Activated gamma-delta T cell treated with anti-CD3 and anti-CD28 coated beads, Interleukin-2, amount 50 U/mL, for 16 hours (primary cell): ENCODE measurements at regions not wholly inside any gene's neighbourhood (a gene's known extent, or its start where the extent isn't known, plus 50 kb on each side); places are given as distances from the start of the nearest gene placed in this dataset.
"Not testable (repeated sequence)": the region's sequence is repeated elsewhere in the genome, so short reads cannot be mapped to it uniquely, and the experiment has no call there.

Experiments used
- DNase-seq: peaks from one replicate; pipeline ENCODE4 v3.0.0-alpha.2; 2020; ENCODE audit warnings: low read depth

GRCh38 chr2:234374150-234374508 is 122.8 kb downstream of the ARL4C start:
- DNase-seq = no peak

GRCh38 chr2:234373481-234374149 is 123.3 kb downstream of the ARL4C start:
- no peak for DNase-seq

DNA sequence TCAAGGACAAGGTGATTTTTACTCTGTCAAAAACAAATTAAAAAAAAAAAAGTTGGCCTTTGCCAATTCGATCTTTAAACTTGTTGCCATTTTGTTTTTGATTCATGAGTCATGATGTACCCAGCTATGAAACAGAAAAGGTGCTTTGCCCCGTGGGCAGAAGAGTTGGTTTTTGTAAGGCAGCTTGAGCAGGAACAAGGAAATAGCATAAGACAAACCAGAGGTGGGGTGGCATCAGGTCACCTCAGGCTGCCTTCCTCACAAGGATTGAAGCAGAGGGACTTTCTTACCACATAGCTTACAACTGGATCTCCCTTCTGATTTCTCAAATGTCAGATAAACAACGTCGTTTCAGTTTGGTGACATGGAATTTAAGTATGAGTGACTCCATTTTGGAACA is 123.8 kb downstream of the ARL4C start:
- peak; percentile 5 for DNase-seq

DNA sequence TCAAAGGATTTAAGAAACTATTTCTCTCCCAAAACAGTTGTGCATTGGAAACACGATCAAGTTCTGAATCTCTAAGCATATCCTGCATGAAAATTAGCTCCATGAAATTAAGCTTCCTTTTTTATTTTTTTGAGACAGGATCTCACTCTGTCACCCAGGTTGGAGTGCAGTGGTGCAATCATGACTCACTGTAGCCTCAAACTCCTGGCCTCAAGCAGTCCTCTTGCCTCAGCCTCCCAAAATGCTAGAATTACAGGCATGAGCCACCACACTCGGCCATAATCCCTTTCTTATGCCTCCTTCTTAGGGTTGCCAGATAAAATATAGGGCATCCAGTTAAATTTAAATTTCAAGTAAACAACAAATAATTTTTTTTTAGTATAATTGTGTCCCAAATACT is 124.4 kb downstream of the ARL4C start:
- DNase-seq = no peak

DNA sequence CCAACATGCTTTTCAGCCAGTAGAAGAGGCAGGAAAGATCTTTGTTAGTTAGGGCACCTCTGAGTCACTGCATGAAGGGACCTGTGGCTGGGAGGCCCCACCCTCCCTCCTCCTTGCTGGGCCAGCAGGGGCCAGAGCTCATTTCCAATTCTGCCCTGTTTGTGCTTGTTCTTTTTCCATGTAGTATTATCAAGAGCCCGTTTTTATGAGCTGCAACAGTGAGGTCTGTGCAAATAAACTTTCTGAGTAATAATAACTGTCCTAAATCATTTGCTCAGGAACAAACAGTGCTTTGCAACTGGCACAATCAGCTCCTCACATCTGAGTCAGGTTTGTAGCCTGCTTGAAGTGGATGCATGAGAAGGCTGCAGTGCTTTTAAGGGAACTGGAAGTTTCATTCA is 128.0 kb downstream of the ARL4C start:
- peak; percentile 17 for DNase-seq

GRCh38 chr2:234366891-234367290 is 130.0 kb downstream of the ARL4C start:
- DNase-seq = no peak

- no peak for DNase-seq
Measured at GRCh38 chr2:234364661-234365060, 132.2 kb downstream of the ARL4C start.

GRCh38 chr2:234363647-234364294 is 133.1 kb downstream of the ARL4C start:
- no peak for DNase-seq

DNA sequence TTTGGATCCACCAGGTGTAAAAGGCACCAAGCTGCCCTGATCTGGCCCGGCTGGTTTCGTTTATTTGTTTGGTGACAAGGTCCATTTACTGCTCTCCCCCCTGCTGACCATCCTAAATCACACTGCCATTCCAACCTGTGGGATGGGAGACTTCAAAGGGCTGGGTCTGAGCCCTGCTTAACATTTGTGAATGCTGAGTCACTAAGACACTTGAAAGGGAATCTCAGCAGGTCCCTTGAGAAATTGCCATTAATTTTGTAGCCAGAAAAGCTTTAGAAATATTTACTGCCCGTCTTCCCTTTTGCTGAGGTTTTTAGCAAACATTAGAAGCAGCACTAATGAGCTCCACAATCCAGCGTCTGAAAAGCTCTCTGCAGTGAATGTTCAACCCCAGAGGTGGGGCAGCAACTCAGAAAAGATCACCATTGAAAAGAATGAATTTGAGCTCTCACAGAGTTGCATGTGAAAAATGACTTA is 133.8 kb downstream of the ARL4C start:
- no peak for DNase-seq

- DNase-seq = not testable (repeated sequence)
Measured at GRCh38 chr2:234360313-234360975, 136.4 kb downstream of the ARL4C start.

DNA sequence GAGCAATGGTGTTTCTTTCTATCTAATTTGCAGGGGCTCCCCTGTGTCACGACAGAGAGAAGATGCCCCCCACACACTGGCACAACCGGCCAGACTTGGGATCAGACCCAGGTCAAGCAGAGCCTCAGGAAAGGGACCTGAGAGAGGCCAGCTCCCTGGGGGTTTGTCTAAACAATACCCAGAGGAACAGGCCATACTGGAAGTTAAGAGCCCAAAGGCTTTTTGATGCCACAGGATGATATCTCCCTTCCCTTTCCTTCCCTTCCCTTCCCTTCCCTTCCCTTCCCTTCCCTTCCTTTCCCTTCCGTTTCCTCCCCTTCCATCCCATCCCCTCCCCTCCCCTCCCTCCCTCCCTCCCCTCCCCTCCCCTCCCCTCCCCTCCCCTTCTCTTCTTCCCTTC is 139.2 kb downstream of the ARL4C start:
- no peak for DNase-seq

DNA sequence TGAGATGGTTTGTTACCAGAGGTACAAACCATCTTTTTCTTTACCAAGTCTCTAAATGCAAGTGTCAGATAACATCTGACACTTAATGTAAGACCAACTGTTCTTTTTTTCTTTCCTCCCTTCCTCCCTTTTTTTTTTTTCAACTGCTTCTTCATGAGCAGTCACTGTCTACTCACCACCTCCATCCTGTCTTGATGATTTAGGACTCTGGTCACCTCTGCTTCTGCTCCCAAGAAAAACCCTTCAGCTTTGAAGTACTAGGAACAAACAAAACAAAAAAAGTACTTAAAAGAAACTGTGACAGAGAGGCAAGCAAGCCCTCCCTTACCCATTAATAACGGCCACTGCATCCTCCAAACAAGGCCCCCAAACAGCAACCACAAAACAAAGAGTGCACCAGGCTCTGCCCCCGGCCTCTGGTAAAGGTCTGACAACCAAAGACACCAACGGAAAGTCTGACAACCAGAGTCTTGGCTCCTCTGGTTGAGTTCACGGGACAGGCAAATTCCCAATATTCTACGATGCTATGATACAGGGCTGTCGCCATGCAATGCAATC is 141.0 kb downstream of the ARL4C start:
- DNase-seq = no peak

DNA sequence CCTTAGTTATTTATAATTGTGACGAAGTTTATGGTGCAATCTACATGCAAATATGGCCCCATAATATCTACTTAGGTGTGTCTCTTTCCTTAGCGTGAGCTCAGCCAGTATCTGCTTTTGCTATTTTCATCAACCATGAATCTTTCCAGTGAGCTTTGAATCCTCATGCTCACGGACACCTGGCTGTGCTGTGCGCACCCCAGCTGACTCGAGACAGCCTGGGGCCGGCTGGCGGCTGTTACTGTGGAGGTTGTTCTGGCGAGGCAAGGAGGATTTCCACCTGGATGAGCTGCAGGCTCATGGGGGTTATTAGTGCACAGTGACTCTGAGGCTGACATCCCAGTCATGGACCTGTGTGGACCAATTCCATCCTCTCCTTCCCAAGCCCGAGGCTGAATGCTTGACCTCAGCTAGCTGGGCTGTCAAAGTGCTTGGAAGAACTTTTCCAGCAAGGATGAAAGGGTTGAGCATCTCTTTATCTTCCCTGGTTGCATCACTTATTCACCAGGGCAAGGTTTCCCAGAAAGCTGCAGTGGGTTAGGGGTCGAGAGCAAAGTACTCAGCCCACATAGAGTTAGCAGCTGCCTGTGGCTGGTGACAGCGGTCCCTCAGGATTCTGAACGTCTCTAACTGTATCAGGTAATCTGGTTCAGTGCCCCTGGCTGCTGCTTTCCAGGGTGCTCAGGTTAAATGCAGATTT is 141.7 kb downstream of the ARL4C start:
- no peak for DNase-seq

- DNase-seq = no peak
Measured at GRCh38 chr2:234352270-234352669, 144.6 kb downstream of the ARL4C start.

GRCh38 chr2:234351866-234352265 is 145.0 kb downstream of the ARL4C start:
- not testable (repeated sequence) for DNase-seq

DNA sequence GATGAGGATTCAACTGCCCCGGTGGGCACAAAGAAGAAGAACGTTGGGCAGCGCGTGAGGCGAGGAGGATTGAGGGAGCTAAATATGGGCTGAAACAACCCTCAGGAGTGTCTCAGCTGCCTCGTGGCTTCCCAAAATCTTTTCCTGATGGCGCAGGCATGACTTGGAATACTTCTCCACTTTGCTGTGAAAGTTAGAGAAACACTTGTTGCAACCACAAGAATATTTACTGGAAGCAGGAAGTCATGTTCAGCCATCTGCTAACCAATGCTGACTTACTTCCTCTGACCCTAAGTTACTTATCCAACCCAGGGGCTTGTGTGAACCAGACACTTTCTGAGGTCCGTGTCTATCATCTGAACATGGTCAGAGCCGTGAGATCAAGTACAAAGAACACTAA is 148.8 kb downstream of the ARL4C start:
- no peak for DNase-seq

DNA sequence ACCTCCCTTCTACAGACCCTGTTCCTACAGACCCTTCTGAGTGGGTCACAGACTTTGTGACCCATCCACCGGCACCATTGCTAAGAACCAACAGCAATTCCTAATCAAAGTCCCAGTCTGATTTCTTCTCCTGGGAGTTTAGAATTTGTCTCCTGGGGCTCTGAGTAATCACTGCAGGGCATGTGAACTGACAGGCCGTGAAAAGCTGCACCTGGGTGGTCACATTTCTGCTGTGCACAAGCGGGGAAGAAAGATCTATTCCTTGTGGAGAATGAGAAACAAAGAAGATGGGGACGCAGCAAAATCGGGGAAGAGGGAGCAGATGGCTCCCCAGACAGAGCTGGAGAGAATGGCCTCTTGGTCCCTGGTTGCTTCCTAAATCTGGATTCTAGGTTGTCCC is 151.0 kb downstream of the ARL4C start:
- DNase-seq = no peak

DNA sequence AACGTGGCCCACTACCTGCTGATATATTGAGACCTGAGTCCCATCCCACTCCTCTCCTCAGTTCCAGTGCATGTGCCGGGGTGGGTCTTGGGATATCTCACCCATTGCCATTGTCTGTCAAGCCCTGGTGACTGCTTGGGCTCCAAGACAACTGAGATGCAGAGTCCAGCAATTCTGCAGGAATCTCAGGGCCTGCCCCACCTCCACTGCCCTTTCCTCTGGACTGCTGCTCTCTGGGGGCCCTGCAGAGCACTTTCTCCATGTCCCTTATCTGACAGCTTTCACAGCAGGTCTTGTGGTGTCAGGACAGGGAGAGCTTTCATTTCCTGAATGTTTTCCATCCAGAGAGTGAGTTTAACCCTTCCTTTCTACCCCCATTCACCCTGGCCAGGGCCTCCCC is 152.9 kb downstream of the ARL4C start:
- DNase-seq = no peak

- DNase-seq = no peak
Measured at GRCh38 chr2:234343372-234343771, 153.5 kb downstream of the ARL4C start.

GRCh38 chr2:234341306-234341985 is 155.4 kb downstream of the ARL4C start:
- DNase-seq = no peak

- no peak for DNase-seq
Measured at GRCh38 chr2:234339501-234339900, 157.4 kb downstream of the ARL4C start.

- DNase-seq = no peak
Measured at GRCh38 chr2:234339011-234339410, 157.9 kb downstream of the ARL4C start.
